Mammary epithelial cell (primary cell): ENCODE measurements at regions not wholly inside any gene's neighbourhood (a gene's known extent, or its start where the extent isn't known, plus 50 kb on each side); places are given as distances from the start of the nearest gene placed in this dataset.

Experiments used
- EZH2 ChIP-seq: IDR thresholded peaks from 2 replicates; pipeline ENCODE4 v1.6.1; 2012; ENCODE audit warnings: low read length, inconsistent platforms, borderline replicate concordance
- TF ChIP-seq, protein P1 (sequence below), 2 donors: IDR thresholded peaks in 1 of 2; conservative IDR thresholded peaks in 1 of 2; 2 replicates each; pipeline ENCODE4 v1.5.1; 2011 to 2012; ENCODE audit warnings: inconsistent platforms in 2 of 2, low read length in 2 of 2, mild to moderate bottlenecking in 2 of 2, control low read depth in 1 of 2, low read depth in 1 of 2; ENCODE audit not compliant: insufficient read depth in 1 of 2; ENCODE audit errors: extremely low read depth in 1 of 2

DNA sequence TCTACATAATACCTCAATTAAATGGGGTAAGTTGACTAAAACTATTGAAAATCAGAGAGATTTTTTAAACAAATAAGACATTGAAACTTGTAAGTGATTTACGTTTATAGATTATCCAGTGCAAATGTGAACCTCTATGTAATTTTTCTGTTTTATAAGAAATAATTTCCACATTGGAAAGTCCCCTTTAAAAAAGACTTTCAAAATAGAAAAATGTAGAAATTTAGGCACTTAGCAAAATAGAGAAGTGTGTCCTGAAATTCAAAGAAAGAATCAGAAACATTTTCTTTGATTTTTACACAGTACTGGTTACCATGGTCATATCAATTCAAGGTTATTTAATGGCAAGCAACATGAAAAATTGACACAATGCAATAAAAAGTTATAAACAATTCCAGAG lies 290.9 kb upstream of the GPR149 start:
- TF ChIP-seq EZH2: no peak
- TF ChIP-seq, protein P1, sequence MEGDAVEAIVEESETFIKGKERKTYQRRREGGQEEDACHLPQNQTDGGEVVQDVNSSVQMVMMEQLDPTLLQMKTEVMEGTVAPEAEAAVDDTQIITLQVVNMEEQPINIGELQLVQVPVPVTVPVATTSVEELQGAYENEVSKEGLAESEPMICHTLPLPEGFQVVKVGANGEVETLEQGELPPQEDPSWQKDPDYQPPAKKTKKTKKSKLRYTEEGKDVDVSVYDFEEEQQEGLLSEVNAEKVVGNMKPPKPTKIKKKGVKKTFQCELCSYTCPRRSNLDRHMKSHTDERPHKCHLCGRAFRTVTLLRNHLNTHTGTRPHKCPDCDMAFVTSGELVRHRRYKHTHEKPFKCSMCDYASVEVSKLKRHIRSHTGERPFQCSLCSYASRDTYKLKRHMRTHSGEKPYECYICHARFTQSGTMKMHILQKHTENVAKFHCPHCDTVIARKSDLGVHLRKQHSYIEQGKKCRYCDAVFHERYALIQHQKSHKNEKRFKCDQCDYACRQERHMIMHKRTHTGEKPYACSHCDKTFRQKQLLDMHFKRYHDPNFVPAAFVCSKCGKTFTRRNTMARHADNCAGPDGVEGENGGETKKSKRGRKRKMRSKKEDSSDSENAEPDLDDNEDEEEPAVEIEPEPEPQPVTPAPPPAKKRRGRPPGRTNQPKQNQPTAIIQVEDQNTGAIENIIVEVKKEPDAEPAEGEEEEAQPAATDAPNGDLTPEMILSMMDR (conservative IDR thresholded peaks at IDR 0.05 in 1 of 2, IDR thresholded peaks at IDR 0.05 in 1 of 2; ENCODE audit: extremely low read depth in 1 of 2, insufficient read depth in 1 of 2, low read depth in 1 of 2, low read length in 2 of 2): no peak
